H9 (cell line): ENCODE measurements at regions not wholly inside any gene's neighbourhood (a gene's known extent, or its start where the extent isn't known, plus 50 kb on each side); places are given as distances from the start of the nearest gene placed in this dataset.

Experiments used
- DNase-seq: peaks from one replicate; pipeline ENCODE4 v3.0.0-alpha.2; 2017
- H2AFZ ChIP-seq: one replicate; pipeline ENCODE4 v1.6.1; 2013; ENCODE audit warnings: mild to moderate bottlenecking, low read length, control low read depth, moderate library complexity
- H2AK5ac ChIP-seq: 2 replicates; pipeline ENCODE4 v1.6.1; 2013; ENCODE audit warnings: low read length, control low read depth, mixed read lengths; ENCODE audit not compliant: insufficient read length
- H2BK120ac ChIP-seq: one replicate; pipeline ENCODE4 v1.6.1; 2013; ENCODE audit warnings: low read depth, mild to moderate bottlenecking, low read length, control low read depth, inconsistent platforms; ENCODE audit not compliant: poor library complexity, severe bottlenecking
- H2BK12ac ChIP-seq: 2 replicates; pipeline ENCODE4 v1.6.1; 2013; ENCODE audit warnings: low read length, control low read depth, mixed read lengths, low read depth; ENCODE audit not compliant: insufficient read length
- H2BK15ac ChIP-seq: 2 replicates; pipeline ENCODE4 v1.6.1; 2013; ENCODE audit warnings: low read depth, low read length, control low read depth
- H2BK20ac ChIP-seq: one replicate; pipeline ENCODE4 v1.6.1; 2013; ENCODE audit warnings: low read depth, mild to moderate bottlenecking, low read length, control low read depth, inconsistent platforms; ENCODE audit not compliant: poor library complexity, severe bottlenecking
- H2BK5ac ChIP-seq: 2 replicates; pipeline ENCODE4 v1.6.1; 2013; ENCODE audit warnings: low read length, control low read depth, mixed read lengths; ENCODE audit not compliant: insufficient read length
- H3K14ac ChIP-seq: 2 replicates; pipeline ENCODE4 v1.6.1; 2013; ENCODE audit warnings: low read length, control low read depth; ENCODE audit not compliant: insufficient read depth
- H3K18ac ChIP-seq: 2 replicates; pipeline ENCODE4 v1.6.1; 2013; ENCODE audit warnings: low read depth, mild to moderate bottlenecking, mixed read lengths, low read length, control low read depth; ENCODE audit not compliant: insufficient read length
- H3K23ac ChIP-seq: 2 replicates; pipeline ENCODE4 v1.6.1; 2013; ENCODE audit warnings: low read length, control low read depth, mixed read lengths, low read depth; ENCODE audit not compliant: insufficient read length
- H3K23me2 ChIP-seq: 2 replicates; pipeline ENCODE4 v1.6.1; 2013; ENCODE audit warnings: low read depth, mild to moderate bottlenecking, mixed read lengths, low read length, control low read depth; ENCODE audit not compliant: insufficient read length, poor library complexity, severe bottlenecking
- H3K27ac ChIP-seq: 2 replicates; pipeline ENCODE4 v1.5.1; 2013; ENCODE audit warnings: low read length, control low read depth, mixed read lengths, low read depth; ENCODE audit not compliant: insufficient read length
- H3K27me3 ChIP-seq: 2 replicates; pipeline ENCODE4 v1.6.1; 2013; ENCODE audit warnings: low read length, control low read depth, inconsistent platforms; ENCODE audit not compliant: insufficient read depth
- H3K4ac ChIP-seq: 2 replicates; pipeline ENCODE4 v1.6.1; 2013; ENCODE audit warnings: low read depth, mild to moderate bottlenecking, control low read depth, inconsistent platforms, low read length, moderate library complexity
- H3K4me1 ChIP-seq: 2 replicates; pipeline ENCODE4 v1.6.1; 2013; ENCODE audit warnings: low read length, control low read depth, inconsistent platforms; ENCODE audit not compliant: insufficient read depth
- H3K4me2 ChIP-seq: 2 replicates; pipeline ENCODE4 v1.6.1; 2013; ENCODE audit warnings: low read length, control low read depth, mixed read lengths; ENCODE audit not compliant: insufficient read length, insufficient read depth
- H3K56ac ChIP-seq: 2 replicates; pipeline ENCODE4 v1.6.1; 2013; ENCODE audit warnings: low read depth, mild to moderate bottlenecking, mixed read lengths, low read length, control low read depth; ENCODE audit not compliant: insufficient read length
- H3K79me1 ChIP-seq: 2 replicates; pipeline ENCODE4 v1.6.1; 2013; ENCODE audit warnings: low read depth, mild to moderate bottlenecking, moderate library complexity, low read length, control low read depth, inconsistent platforms; ENCODE audit not compliant: insufficient read depth, poor library complexity, severe bottlenecking
- H3K79me2 ChIP-seq: 2 replicates; pipeline ENCODE4 v1.6.1; 2013; ENCODE audit warnings: low read length, control low read depth, inconsistent platforms; ENCODE audit not compliant: insufficient read depth
- H3K9ac ChIP-seq: 2 replicates; pipeline ENCODE4 v1.6.1; 2013; ENCODE audit warnings: low read length, control low read depth, mixed read lengths; ENCODE audit not compliant: insufficient read length; ENCODE audit errors: extremely low read depth
- H3K9me3 ChIP-seq: one replicate; pipeline ENCODE4 v1.6.1; 2013; ENCODE audit warnings: low read depth, low read length, inconsistent platforms; ENCODE audit not compliant: control insufficient read depth
- H3T11ph ChIP-seq: one replicate; pipeline ENCODE4 v1.6.1; 2013; ENCODE audit warnings: mild to moderate bottlenecking, low read length, control low read depth, inconsistent platforms
- H4K20me1 ChIP-seq: one replicate; pipeline ENCODE4 v1.6.1; 2013; ENCODE audit not compliant: control insufficient read depth, insufficient read length, insufficient read depth
- H4K5ac ChIP-seq: 2 replicates; pipeline ENCODE4 v1.6.1; 2013; ENCODE audit warnings: low read depth, mild to moderate bottlenecking, mixed read lengths, low read length, control low read depth; ENCODE audit not compliant: insufficient read length
- H4K8ac ChIP-seq: replicated peaks from 2 replicates; pipeline ENCODE4 v1.6.1; 2013; ENCODE audit warnings: low read length, control low read depth, mixed read lengths, low read depth; ENCODE audit not compliant: insufficient read length
- H4K91ac ChIP-seq: 2 replicates; pipeline ENCODE4 v1.6.1; 2013; ENCODE audit warnings: low read depth, mild to moderate bottlenecking, moderate library complexity, mixed read lengths, low read length, control low read depth; ENCODE audit not compliant: insufficient read length
- H3K27ac Mint-ChIP-seq, 3 experiments: 2 replicates in 2 of 3; 3 replicates in 1 of 3; pipeline ENCODE4 v1.8.0; 2020 to 2021; ENCODE audit warnings: mixed read lengths in 3 of 3, mild to moderate bottlenecking in 1 of 3, moderate library complexity in 1 of 3
- H3K27me3 Mint-ChIP-seq: 2 replicates; pipeline ENCODE4 v1.8.0; 2021; ENCODE audit warnings: low read depth, mild to moderate bottlenecking, moderate library complexity, mixed read lengths
- H3K36me3 Mint-ChIP-seq, 3 experiments: 2 replicates in 2 of 3; 3 replicates in 1 of 3; pipeline ENCODE4 v1.8.0; 2020 to 2021; ENCODE audit warnings: low read depth in 3 of 3, mixed read lengths in 3 of 3; ENCODE audit not compliant: insufficient read depth in 1 of 3
- H3K4me1 Mint-ChIP-seq, 2 experiments: 2 replicates each; pipeline ENCODE4 v1.8.0; 2020; ENCODE audit warnings: mixed read lengths in 2 of 2
- H3K4me3 Mint-ChIP-seq, 2 experiments: 2 replicates in 1 of 2; 3 replicates in 1 of 2; pipeline ENCODE4 v1.8.0; 2020 to 2021; ENCODE audit warnings: mild to moderate bottlenecking in 2 of 2, mixed read lengths in 2 of 2, moderate library complexity in 1 of 2
- H3K9me3 Mint-ChIP-seq, 2 experiments: 2 replicates in 1 of 2; 3 replicates in 1 of 2; pipeline ENCODE4 v1.8.0; 2020; ENCODE audit warnings: mild to moderate bottlenecking in 2 of 2, mixed read lengths in 2 of 2, moderate library complexity in 1 of 2
- WGBS: extraction: QIAGEN DNeasy Blood & Tissue Kit; methylation state at CpG from one replicate; pipeline ENCODE4 v1.1.7; 2013; ENCODE audit warnings: missing lambda C conversion rate, low lambda C conversion rate, mixed read lengths; ENCODE audit not compliant: insufficient read length; ENCODE audit errors: extremely low coverage; 5-methylcytosine and 5-hydroxymethylcytosine counted together
- TF ChIP-seq, protein P1 (sequence below): fragments of 200-600 bp; sonication (generic); conservative IDR thresholded peaks from 3 replicates; pipeline ENCODE4 v1.8.0; 2021; ENCODE audit warnings: antibody characterized with exemption, mild to moderate bottlenecking

DNA sequence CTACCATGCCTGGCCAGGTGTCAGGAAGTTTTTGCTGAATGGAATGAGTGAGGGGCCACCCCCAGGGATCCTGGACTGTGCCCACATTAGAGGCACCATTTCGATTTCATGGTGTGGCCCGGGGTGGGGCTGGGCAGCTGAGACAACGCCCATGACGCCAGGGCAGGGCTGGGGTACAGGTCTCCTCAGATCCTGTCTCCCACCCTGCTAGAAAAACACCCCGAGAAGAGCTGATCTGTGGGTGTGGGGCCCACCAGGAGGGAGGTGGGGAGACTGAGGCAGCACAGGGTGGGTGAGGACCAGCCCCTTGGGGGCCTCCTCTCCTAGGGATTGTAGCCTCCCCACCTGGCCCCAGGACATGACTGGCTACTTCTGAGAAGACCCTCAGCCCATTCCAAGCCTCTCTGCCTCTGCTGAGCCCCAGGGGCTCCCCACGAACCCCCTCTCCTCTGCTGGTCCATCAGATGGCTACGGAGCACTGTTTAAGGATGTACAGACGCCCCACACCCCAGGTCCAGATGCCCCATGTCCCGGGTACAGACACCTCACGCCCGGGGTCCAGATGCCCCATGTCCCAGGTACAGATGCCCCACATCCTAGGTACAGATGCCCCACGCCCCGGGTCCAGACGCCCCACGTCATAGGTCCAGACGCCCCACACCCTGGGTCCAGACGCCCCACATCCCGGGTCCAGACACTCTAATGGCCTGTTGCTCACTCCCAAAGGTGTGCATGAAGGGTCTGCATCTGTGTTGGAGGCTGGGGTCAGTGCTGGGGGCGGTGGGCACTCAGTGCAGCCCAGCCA, 99.4 kb downstream of the MICALL2 start:
- Histone ChIP-seq H3K79me1 (no peaks in the 10 kb centered on the region), H3K56ac (no peak overlapping the region), H3K4me2 (no peak overlapping the region), H3K27ac (no peak overlapping the region), H3K18ac (no peak overlapping the region), H3K23me2 (no peaks in the 10 kb centered on the region), H2BK15ac (no peak overlapping the region), H3T11ph (no peak overlapping the region), H4K91ac (no peak overlapping the region), H3K27me3 (no peaks in the 10 kb centered on the region), H3K9me3 (no peaks in the 10 kb centered on the region), H3K4ac (no peak overlapping the region), H2AFZ (no peak overlapping the region), H2AK5ac (no peak overlapping the region), H3K9ac (no peak overlapping the region), H3K14ac (no peak overlapping the region), H4K8ac (no peak overlapping the region), H3K4me1 (no peaks in the 10 kb centered on the region), H3K79me2 (no peaks in the 10 kb centered on the region), H2BK120ac (no peak overlapping the region), H4K20me1 (no peaks in the 10 kb centered on the region), H2BK12ac (no peak overlapping the region), H2BK5ac (no peak overlapping the region), H4K5ac (no peak overlapping the region), H3K23ac (no peak overlapping the region), H2BK20ac (no peak overlapping the region)
- no peak for DNase-seq
- Mint-ChIP-seq H3K4me1 (peaks cover 2 to 14% of the 10 kb centered on the region in 2 experiments; a peak in 2 of 4 replicates), H3K36me3 (no peaks in the 10 kb centered on the region), H3K27me3 (peaks cover 7% of the 10 kb centered on the region), H3K4me3 (no peak overlapping the region), H3K27ac (no peak overlapping the region; a peak in 1 of 7 replicates), H3K9me3 (no peaks in the 10 kb centered on the region)
- WGBS, result no CpG with 5 or more reads among the region's 19 CpGs
- TF ChIP-seq, protein P1, sequence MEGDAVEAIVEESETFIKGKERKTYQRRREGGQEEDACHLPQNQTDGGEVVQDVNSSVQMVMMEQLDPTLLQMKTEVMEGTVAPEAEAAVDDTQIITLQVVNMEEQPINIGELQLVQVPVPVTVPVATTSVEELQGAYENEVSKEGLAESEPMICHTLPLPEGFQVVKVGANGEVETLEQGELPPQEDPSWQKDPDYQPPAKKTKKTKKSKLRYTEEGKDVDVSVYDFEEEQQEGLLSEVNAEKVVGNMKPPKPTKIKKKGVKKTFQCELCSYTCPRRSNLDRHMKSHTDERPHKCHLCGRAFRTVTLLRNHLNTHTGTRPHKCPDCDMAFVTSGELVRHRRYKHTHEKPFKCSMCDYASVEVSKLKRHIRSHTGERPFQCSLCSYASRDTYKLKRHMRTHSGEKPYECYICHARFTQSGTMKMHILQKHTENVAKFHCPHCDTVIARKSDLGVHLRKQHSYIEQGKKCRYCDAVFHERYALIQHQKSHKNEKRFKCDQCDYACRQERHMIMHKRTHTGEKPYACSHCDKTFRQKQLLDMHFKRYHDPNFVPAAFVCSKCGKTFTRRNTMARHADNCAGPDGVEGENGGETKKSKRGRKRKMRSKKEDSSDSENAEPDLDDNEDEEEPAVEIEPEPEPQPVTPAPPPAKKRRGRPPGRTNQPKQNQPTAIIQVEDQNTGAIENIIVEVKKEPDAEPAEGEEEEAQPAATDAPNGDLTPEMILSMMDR, result no peak
